A673 (cell line): ENCODE measurements at regions not wholly inside any gene's neighbourhood (a gene's known extent, or its start where the extent isn't known, plus 50 kb on each side); places are given as distances from the start of the nearest gene placed in this dataset.

ENCODE experiments used
- BruUV-seq: library from RNA; stranded (reverse); fragments of 400-500 nt; replicated peaks from 2 replicates; lab custom pipeline; 2021; lab: Mats Ljungman, UMichigan
- CTCF ChIA-PET: fragments of 300-600 bp; sonication (Branson Sonifier 250); formaldehyde crosslinking; loops from one replicate; lab custom pipeline; 2022; ENCODE audit warnings: antibody characterized with exemption; lab: Charles Lee
- POLR2A ChIA-PET: fragments of 300-600 bp; sonication (Branson Sonifier 250); formaldehyde crosslinking; loops from one replicate; lab custom pipeline; 2022; ENCODE audit warnings: antibody characterized with exemption; ENCODE audit not compliant: low non-redundant PET; lab: Charles Lee
- DNase-seq: peaks from one replicate; pipeline ENCODE4 v3.0.0-alpha.2; 2015; ENCODE audit warnings: low spot score
- H3K27ac ChIP-seq: fragments of 200-600 bp; sonication (generic); 2 replicates; pipeline ENCODE4 v1.5.1; 2016; ENCODE audit warnings: mixed run types, low read depth, mild to moderate bottlenecking, mixed read lengths, antibody characterized with exemption, low read length; ENCODE audit not compliant: poor library complexity, severe bottlenecking
- H3K27me3 ChIP-seq: fragments of 200-600 bp; sonication (generic); replicated peaks from 2 replicates; pipeline ENCODE4 v1.6.1; 2017; ENCODE audit warnings: mixed run types, low read depth, mild to moderate bottlenecking, mixed read lengths, antibody characterized with exemption, low read length; ENCODE audit not compliant: insufficient read depth, poor library complexity
- H3K36me3 ChIP-seq: fragments of 200-600 bp; sonication (generic); 2 replicates; pipeline ENCODE4 v1.6.1; 2016; ENCODE audit warnings: mixed run types, mild to moderate bottlenecking, mixed read lengths, antibody characterized with exemption, low read length; ENCODE audit not compliant: insufficient read depth, poor library complexity, severe bottlenecking
- H3K4me1 ChIP-seq: fragments of 200-600 bp; sonication (generic); 2 replicates; pipeline ENCODE4 v1.6.1; 2017; ENCODE audit warnings: mixed run types, mild to moderate bottlenecking, mixed read lengths, antibody characterized with exemption, low read length; ENCODE audit not compliant: insufficient read depth, poor library complexity, severe bottlenecking
- H3K4me3 ChIP-seq: fragments of 200-600 bp; sonication (generic); 2 replicates; pipeline ENCODE4 v1.5.1; 2016; ENCODE audit warnings: low read depth, mixed run types, mild to moderate bottlenecking, mixed read lengths, low read length; ENCODE audit not compliant: poor library complexity, severe bottlenecking
- H3K9me3 ChIP-seq: fragments of 200-600 bp; sonication (generic); 2 replicates; pipeline ENCODE4 v1.6.1; 2016; ENCODE audit warnings: mixed run types, low read depth, mild to moderate bottlenecking, mixed read lengths, antibody characterized with exemption, low read length; ENCODE audit not compliant: poor library complexity, severe bottlenecking
- CTCF ChIP-seq: fragments of 300-800, 200-600 bp; sonication (generic); conservative IDR thresholded peaks from 2 replicates; pipeline ENCODE4 v1.5.1; 2017; ENCODE audit warnings: low read depth, mild to moderate bottlenecking, antibody characterized with exemption, low read length, moderate library complexity, mixed read lengths
- EZH2 ChIP-seq: fragments of 200-600 bp; sonication (generic); IDR thresholded peaks from 2 replicates; pipeline ENCODE4 v1.6.1; 2017; ENCODE audit warnings: borderline replicate concordance, low read depth, mild to moderate bottlenecking, mixed read lengths, antibody characterized with exemption, low read length; ENCODE audit not compliant: poor library complexity, severe bottlenecking
- intact Hi-C: fragments of 100-400 bp; cut with micrococcal nuclease; formaldehyde crosslinking; loops from one replicate; pipeline ENCODE4 v1.10.0; 2022; ENCODE audit not compliant: unreplicated experiment

GRCh38 chr9:115495836-115496235 is 377.9 kb upstream of the TNC start:
- intact Hi-C loops, result no loop called here
- ChIA-PET POLR2A (no interaction called here), CTCF (no interaction called here)
- Histone ChIP-seq H3K27ac (no peak overlapping the region), H3K4me1 (peaks cover 16% of the 10 kb centered on the region), H3K9me3 (no peaks in the 10 kb centered on the region), H3K27me3 (no peaks in the 10 kb centered on the region), H3K36me3 (no peaks in the 10 kb centered on the region), H3K4me3 (no peak overlapping the region)
- no TSS peak for BruUV-seq
- TF ChIP-seq EZH2 (no peak), CTCF (no peak)
- DNase-seq, result peak; percentile 15

- Histone ChIP-seq H3K36me3 (no peaks in the 10 kb centered on the region), H3K4me3 (no peak overlapping the region), H3K4me1 (peaks cover 25% of the 10 kb centered on the region), H3K27me3 (no peaks in the 10 kb centered on the region), H3K9me3 (no peaks in the 10 kb centered on the region), H3K27ac (no peak overlapping the region)
- ChIA-PET POLR2A (no interaction called here), CTCF (no interaction called here)
- TF ChIP-seq EZH2, result no peak
- no peak for TF ChIP-seq CTCF
- intact Hi-C loops, result no loop called here
- BruUV-seq, result no TSS peak
- DNase-seq, result no peak
Measured at GRCh38 chr9:115498303-115498702, 380.3 kb upstream of the TNC start.

- no peaks in the 10 kb centered on the region for H3K36me3 ChIP-seq
- no peak overlapping the region for H3K4me3 ChIP-seq
- no peak overlapping the region for H3K27ac ChIP-seq
- no TSS peak for BruUV-seq
- H3K27me3 ChIP-seq, result no peaks in the 10 kb centered on the region
- no peak for TF ChIP-seq EZH2
- TF ChIP-seq CTCF, result no peak
- CTCF ChIA-PET, result no interaction called here
- DNase-seq, result no peak
- no peaks in the 10 kb centered on the region for H3K9me3 ChIP-seq
- POLR2A ChIA-PET, result no interaction called here
- H3K4me1 ChIP-seq, result peaks cover 21% of the 10 kb centered on the region
- intact Hi-C loops, result no loop called here
Measured at GRCh38 chr9:115507148-115507547, 389.2 kb upstream of the TNC start.
